ENCODE measurements at regions not wholly inside any gene's neighbourhood (a gene's known extent, or its start where the extent isn't known, plus 50 kb on each side); places are given as distances from the start of the nearest gene placed in this dataset.

DNA sequence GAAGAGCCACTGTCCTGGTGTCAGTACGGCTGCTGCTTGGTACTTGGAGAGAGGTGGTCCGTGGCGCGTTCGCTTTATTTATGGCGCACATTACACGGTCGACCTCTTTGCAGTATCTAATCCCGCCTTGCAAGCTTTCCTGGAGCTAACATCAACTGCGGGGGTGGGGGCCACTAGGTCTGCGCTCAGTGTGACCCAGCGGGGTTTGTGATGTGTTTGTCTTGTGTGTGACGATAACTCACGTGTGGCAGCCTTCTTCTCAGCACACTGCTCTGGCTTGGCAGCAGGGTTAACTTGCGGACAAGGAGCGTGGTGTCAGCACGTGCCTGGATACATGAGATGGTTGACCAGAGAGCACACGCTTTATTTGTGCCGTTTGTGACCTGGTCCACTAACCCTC lies 122.2 kb upstream of the RTL1 start:
- DNase-seq (ENCODE audit: low read depth): no peak

DNA sequence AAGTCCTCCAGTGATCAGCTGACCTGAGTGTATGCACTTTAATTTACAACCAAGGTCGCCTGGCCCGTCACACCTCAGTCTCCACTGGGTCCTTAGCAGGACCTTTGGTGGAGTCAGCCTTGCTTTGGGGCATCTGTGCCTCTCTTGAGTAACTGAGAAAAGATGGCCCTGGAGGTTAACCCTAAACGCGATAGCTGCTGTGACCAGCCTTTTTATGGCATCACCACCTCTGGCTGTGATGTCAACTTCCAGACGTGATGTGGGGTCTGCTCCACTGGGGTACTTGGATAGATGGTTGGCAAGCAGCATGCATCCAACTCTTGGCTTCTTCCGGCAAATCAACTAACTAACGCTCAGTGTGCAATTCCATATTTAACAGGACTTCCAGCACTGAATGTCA lies 122.8 kb upstream of the RTL1 start:
- DNase-seq (ENCODE audit: low read depth): no peak

DNA sequence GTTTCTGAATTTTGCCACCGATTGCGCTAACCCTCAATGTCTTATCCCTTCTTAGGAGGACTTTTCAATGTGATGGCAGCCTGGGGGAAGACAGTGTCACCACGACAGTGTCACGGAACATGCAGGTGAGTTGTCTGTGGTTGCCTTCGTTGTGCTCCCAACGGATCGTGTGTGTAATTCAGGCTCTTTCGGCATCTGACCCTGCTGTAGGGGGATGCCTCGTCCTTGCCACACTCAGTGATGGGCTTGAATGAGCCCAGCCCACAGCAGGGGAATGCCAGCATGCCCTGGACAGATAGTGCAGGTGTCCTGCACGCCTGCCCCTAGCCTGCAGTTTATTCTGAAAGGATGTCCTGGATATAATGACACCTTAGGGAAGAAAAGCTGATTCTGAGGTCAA lies 123.8 kb upstream of the RTL1 start:
- no peak for DNase-seq (ENCODE audit: low read depth)

DNA sequence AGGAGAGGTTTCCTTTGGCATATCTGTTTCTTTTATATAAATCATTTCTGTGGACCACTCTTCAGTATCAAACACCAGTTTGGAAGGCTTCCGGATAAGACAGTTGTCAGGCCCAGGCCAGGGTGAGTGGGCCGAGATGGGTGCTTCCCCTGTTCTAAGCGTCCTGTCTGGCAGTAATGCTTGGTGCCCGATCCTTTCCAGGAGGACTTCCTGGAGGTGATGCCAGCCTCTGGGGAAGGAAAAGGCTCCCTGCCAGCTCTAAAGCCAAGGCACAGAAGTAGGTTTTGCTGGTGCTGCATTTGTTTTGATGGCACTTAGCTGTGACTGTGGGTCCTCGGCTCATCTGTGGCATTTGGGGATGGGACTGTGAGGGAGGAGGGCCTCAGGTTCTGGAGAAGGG lies 124.4 kb upstream of the RTL1 start:
- DNase-seq (ENCODE audit: low read depth): no peak

DNA sequence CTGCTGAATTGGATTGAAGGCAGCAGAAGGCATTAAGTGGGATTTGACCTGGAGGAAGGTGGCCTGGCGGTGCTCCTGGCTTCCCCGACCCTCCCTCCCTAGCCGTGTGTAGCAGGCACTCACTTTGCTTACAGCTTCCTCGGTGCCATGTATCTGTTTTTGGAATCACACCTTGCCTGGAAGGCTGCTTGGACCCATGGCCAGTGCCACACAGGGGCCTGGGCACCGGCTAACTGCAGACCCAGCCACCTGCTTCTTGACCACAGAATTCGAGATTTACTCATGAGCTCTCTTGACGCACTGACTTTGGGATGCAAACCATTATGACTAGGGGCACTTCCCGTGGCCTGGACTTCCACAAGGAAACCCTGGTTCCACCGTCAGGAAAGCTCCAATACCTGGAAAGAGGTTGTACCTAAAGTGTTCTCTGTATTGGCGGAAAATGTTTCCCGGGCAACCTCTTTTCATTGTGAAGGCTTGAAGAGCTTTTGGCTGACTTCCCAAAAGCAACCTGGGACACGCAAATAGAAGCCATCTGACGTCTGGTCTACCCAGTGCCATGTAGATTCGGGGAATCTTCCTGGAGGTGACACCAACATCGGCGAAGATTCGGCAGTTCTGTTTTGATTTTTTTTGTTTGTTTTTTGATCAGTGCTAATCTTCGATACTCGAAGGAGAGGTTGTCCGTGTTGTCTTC lies 125.6 kb upstream of the RTL1 start:
- no peak for DNase-seq (ENCODE audit: low read depth)

DNA sequence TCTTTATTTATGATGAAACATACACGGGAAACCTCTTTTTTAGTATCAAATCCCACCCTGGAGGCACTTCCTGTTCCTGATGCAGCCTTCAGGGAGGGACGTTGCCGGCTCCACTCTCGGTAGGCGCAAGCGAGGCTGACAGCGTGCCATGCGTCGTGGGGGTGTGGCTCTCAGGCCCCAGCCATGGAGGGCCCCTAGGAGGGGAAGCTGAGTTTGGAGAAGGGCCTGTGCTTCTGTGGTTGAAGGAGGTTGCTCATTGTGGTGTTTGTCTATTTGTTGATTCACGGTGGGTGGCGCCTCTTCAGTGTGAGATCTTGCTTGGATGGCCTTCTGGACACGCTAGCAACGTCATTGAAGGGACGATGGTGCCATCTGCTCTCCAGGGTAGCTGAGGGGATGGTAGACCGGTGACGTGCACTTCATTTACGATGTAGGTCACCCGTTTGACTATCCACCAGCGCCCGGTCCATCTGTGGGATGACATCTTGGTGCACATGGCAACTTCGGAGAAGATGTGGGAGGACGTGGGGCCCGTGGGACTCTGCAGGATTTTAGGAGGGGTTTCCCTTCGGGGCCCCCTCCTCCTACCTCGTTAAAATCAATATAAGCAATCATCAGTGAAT lies 126.3 kb upstream of the RTL1 start:
- no peak for DNase-seq (ENCODE audit: low read depth)

DNA sequence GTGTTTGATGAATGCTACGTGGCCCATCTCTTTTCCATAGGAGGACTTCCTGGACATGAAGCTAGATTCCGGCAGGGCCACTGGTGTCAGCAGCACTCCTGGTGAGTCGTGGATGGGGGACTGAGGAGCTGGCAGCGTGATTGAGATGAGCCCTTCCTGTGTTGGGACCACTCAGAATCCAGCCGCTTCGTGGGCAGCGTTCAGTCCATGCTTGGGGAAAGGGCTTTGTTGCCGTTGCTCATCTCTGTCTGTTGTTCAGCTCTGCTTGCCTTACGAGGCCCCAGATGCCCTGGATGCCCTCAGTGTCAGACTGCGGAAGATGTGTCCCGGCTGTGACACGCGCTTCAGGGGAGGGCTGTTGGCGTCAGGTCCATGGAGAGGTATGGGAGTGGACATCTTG lies 127.1 kb upstream of the RTL1 start:
- no peak for DNase-seq (ENCODE audit: low read depth)

DNA sequence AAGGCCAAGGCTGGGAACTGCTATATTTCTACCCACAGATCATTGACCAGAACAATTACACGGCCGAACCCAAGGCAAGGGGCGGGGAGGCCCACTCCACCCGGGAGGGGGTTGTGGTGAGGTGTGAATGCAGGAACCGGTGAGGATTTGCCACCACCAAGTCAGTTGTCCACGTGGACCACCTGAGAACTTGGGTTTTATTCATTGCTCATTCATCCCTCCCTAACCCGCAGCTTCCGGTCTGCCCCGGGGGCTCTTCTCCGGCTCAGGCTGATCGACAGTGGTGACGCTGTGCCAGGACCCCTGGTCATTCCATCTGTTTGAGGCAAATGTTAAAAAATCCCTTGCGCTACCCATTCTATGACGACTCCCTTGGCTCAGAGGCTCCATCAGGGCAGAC lies 127.7 kb upstream of the RTL1 start:
- no peak for DNase-seq (ENCODE audit: low read depth)

DNA sequence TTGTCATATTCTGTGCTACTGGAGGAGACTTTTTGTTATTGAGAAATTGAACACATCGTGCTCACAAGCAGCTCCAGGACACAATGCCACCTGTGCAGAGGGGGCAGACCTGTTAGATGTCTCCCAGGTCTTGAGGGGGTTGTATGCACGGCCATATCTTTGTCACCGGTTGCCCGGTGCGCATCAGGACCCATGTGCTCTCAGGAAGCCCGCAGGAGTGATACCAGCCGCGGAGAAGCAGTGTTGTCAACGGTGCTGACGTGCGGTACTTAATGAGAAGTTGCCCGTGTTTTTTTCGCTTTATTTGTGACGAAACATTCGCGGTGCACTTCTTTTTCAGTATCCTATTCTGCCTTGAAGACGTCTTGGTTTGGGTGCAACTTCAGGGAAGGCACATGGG lies 128.2 kb upstream of the RTL1 start:
- DNase-seq (ENCODE audit: low read depth): no peak

DNA sequence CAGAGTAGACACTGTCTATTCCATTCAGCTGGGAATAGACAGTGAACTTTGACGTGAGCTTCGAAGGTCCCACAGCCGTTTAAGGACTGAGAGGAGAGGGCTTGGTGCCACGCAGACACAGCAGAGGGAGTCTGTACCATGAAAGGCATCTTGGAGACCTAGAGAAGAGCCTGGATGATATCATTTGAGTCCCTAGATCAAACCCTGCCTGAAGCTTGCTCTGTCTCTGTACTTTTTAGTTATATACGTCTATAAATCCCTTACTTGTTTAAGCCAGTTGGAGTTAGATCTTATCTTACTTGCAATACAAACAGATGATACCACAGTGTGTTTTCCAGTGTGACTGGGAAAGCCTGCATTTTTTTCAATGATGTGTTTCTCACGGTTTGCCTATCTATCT lies 128.9 kb upstream of the RTL1 start:
- DNase-seq (ENCODE audit: low read depth): no peak

DNA sequence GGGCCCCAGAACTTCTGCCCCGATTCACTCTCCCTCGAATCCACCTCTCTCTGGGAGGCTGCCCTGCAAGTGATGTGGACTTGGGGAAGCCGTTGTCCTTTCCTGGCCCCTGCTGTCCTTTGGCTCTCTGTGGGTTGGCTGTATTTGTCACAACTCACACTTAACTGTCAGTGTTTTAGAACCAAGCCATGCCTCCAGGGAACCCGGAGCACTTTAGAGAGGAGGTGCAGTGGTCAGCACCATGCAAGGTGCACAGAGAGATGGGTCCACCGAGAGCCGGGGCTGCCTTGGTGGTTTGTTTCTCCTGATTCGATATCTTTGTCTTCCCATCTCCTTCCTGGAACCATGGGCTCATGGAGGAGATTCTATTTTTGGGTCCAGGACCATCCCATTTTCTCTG lies 129.5 kb upstream of the RTL1 start:
- no peak for DNase-seq (ENCODE audit: low read depth)

DNA sequence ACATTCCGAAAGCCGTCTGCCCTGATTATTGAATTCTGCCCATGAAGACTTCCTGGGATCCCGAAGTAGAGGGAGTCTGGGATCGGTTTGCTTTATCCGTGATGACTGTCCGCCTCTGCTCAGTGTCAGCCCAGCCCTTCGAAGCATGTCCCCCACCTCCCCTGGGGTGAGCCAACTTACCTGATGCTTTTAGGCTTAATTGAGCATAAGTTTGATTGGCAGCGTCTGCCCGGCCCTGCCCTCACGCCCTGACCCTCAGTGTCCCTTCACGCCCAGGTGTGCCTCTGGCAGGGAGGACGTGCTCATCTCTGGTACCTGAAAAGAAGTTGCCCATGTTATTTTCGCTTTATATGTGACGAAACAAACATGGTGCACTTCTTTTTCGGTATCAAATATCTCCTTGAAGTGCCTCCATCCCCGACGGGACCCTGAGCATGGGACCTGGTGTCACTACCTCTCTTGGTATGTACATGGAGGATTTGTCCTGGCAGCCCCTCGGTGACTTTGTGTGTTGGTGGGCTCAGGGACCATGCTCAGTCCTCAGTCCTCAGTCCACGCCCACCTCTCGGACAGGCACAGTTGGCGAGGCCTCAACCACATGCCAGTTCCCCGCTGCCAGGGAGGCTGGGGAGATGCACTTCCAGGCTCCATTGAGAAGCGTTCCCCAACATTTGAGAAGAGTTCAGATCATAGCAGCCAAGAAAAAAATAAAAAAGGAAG lies 130.1 kb upstream of the RTL1 start:
- no peak for DNase-seq (ENCODE audit: low read depth)

DNA sequence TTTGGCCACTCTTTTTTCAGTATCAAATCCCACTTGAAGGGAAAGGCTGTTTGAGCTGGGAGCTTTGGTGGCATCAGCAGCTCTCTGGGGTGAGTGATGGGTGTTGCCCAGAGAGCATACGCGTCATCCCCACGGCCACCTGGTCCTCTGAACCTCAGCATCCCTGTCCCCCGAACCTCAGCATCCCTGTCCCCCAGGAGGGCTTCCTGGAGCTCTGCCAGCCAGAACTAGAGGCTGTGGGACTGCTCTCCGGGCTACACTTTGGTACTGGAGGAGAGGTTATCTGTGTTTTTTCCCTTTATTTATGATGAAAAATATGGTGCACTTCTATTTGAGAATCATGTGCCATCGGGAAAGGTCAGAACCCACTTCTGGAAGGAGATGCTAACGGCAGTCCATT lies 131.5 kb upstream of the RTL1 start:
- DNase-seq (ENCODE audit: low read depth): no peak

DNA sequence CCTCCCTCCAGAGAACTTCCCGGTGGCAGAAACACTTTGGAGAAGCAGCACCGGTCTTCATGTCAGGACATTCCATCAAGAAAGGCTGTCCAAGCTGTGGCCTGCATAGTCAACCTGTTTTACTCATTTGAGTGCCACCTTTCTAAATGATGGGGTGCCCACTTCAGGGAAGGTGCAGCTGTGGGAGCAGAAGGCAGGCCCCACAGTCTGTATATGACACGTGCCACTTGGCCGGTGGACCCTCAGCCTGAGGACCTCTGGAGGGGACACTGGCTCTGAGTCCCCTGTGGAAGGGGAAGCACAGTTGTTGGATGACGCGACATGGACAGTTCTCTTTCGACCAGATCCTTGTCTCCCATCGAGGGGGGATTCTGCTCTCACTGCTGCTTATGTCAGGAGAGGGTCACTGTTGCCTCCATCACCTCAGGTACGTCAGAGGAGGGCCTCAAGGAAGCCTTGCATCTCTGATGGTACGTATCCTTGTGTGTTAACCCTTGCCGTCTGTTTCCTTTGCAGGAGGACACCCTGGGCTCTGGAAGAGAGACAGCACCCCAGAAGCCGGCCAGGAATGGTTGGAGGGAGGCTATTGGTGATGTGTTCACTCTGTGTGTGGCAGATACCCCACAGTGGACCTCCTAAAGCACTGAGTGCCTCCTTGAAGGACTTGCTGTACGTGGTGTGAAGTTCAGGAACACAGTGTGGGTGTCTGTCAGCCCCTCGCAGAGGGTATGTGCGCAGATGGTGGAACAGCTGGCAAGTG lies 132.1 kb upstream of the RTL1 start:
- no peak for DNase-seq (ENCODE audit: low read depth)

DNA sequence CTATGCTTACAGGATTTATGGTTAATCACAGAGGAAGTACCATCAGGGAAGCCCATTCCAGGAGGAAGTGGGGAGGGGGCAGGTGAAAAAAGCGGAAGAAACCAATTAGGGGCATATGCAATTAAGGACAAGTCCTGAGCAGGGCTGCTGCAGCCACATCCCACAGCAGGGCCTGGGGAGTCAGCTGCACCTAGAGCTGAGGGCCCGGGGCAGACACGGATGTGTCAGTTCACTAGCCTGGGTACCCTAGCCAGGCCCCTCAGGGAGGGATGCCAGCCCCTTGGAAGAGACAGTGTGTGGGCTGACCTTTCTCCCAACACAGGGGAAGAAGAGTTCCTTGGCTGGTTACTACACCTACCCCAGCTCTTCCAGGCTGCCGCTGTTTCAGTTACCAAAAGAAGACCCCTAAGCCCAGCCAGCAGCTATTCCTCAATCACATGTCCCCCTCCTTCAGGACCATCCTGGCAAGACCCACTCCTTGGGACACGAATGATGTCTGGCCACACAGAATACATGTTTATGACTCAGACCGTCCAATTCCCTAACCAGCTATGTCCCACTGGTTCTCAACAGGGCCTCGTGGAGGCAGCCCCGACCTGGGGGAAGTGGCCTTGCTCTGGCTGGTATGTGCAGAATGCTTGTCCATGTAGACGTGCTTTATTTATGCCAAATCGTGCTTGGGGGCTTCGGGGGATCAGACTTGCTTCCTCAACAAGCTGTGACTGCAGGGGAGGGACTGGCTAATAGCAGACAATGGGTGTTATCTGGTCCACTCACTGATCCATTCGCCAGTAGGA lies 133.7 kb upstream of the RTL1 start:
- no peak for DNase-seq (ENCODE audit: low read depth)

DNA sequence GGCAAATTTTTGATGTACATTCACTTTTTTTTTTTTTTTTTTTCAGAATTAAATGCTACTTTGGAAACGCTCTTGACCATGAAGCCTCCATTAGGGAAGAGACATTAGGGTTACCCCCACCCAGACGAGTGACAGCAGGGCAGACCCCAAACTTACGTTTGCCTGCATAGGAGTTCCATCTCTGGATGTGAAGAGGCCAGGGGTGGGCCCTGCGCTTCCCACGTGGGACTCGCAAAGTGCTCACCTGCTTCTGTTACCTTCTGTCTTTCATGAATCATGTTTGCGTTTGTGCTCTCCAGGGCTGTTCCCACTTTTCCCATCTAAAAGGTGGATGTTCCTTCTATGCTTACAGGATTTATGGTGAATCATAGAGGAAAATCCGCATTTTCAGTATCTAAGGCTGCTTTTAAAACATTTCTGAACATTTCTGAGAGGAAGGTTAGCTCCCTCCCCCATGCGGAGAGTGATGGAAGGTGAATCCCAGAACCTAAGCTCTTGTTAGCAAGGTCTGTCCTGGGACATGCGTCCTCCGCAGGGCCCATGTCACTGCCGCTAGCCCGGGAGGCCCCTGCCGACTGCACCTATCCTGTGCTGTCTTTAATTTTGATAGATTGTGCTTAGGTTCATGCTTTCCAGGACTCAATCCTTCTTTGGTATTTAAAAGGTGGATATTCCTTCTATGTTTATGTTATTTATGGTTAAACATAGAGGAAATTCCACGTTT lies 135.7 kb upstream of the RTL1 start:
- DNase-seq (ENCODE audit: low read depth): no peak

DNA sequence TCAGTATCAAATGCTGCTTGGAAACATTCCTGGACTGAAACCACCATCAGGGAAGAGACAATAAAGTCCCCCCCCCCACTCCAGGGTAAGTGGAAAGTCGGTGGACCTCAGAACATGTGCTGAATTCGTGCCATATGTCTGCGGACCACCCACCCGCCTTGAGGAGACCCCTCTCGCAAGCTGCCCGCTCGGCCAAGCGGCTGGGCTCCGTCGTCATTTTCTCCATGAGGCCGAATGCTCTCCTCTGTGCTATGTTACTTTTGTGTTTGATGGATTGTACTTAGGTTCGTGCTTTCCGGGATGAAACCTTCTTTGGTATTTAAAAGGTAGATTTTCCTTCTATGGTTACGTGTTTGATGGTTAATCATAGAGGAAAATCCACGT lies 136.2 kb upstream of the RTL1 start:
- no peak for DNase-seq (ENCODE audit: low read depth)

DNA sequence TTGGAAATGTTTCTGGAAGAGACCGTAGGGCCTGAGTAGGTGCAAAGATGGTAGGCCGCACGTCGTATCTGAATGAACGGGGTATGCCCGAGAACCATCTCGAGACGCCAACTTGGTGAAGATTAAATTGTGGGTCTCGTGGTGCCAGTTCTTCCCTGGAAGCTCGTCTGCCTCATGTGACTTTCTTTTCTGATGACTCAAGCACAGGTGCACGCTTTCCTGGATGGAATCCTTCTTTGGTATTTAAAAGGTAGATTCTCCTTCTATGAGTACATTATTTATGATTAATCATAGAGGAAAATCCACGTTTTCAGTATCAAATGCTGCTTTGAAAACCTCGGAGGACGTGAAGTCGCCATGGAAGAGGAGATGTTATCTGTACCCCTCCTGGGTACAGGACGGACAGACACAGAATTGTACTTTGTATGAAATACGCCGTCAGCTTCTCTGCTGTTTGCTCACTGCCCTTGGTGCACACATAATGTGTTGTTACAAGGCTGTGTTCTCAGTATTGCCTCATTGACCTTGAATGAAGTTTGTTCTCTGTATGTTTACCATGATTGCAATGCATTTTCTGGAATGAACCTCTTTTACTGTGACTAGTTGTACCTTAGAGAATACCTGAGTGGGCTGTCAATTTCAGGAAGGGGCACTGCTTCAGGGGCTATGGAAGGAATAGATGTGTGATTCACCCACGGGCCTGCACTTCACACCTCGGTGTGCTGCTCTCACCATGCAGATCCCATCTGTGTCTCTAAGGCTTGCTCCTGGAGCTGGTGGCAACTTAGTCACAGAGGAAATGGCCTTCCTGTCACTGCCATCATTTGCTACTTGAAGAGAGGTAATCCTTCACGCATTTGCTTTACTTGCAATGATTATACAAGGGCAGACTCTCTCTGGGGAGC lies 137.3 kb upstream of the RTL1 start:
- no peak for DNase-seq (ENCODE audit: low read depth)

DNA sequence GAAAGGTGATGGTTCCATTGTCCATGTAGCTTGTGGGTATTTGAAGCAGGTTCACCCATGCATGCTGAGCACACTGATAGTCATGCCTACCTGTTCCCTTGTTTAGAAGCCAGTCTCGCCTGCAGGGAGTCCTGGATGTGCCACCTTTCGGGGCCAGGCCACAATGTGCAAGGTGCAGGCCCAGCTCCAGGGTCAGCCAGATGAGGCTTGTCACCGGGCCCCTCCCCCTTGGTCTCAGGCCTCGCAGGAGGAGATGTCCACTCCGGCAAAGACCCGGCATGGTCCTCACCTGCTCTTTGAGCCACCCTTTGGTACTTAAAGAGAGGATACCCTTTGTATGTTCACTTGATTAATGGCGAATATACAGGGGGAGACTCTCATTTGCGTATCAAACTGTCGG lies 140.4 kb upstream of the RTL1 start:
- DNase-seq (ENCODE audit: low read depth): no peak

DNA sequence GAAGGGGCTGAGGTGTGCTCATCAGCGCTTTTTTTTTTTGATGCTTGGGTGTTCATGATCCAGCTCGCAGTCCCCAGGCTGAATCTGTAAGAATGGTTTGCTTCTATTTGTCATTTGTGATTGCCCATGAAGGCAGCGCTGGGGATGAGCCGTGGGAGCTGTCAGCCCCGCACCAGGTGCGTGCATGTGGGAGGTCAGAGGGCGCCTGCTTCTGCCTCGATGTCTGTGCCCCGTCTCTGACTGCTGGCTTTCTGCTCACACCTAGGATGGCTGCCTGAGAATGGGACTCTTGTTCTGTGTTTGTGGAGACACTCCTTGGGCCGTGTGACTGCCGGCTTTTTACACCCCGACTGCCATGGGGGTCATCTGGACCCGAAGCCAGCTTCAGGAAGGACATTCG lies 141.2 kb upstream of the RTL1 start:
- DNase-seq (ENCODE audit: low read depth): no peak
